OCI-LY3 (cell line): ENCODE measurements at regions not wholly inside any gene's neighbourhood (a gene's known extent, or its start where the extent isn't known, plus 50 kb on each side); places are given as distances from the start of the nearest gene placed in this dataset.

ENCODE experiments used
- H2AFZ ChIP-seq: fragments of 200-600, 300-600 bp; shearing (Covaris generic); 2 replicates; pipeline ENCODE4 v1.6.0; 2014; ENCODE audit warnings: antibody characterized with exemption, low read depth, low read length
- H3K27ac ChIP-seq: fragments of 200-600, 300-600 bp; sonication (generic); 2 replicates; pipeline ENCODE4 v1.5.1; 2014; ENCODE audit warnings: mild to moderate bottlenecking, low read length, moderate library complexity, mixed read lengths
- H3K27me3 ChIP-seq: fragments of 200-600, 300-600 bp; sonication (generic); 2 replicates; pipeline ENCODE4 v1.6.1; 2014; ENCODE audit warnings: low read depth, low read length, mixed read lengths
- H3K36me3 ChIP-seq: fragments of 200-600, 300-600 bp; sonication (generic); replicated peaks from 2 replicates; pipeline ENCODE3; 2014; ENCODE audit warnings: low read depth, low read length, mixed read lengths
- H3K4me1 ChIP-seq: fragments of 300-600, 200-600 bp; sonication (generic); 2 replicates; pipeline ENCODE4 v1.6.1; 2014; ENCODE audit warnings: low read length, mixed read lengths
- H3K4me2 ChIP-seq: fragments of 200-600, 300-600 bp; sonication (generic); 2 replicates; pipeline ENCODE4 v1.6.1; 2014; ENCODE audit warnings: low read length, mixed read lengths
- H3K4me3 ChIP-seq: fragments of 300-600, 200-600 bp; sonication (generic); 2 replicates; pipeline ENCODE4 v1.5.1; 2014; ENCODE audit warnings: antibody characterized with exemption, mild to moderate bottlenecking, low read length, moderate library complexity
- H3K79me2 ChIP-seq: fragments of 300-600, 200-600 bp; shearing (Covaris generic); 2 replicates; pipeline ENCODE4 v1.6.1; 2014; ENCODE audit warnings: mild to moderate bottlenecking, low read length, mixed read lengths
- H3K9ac ChIP-seq: fragments of 300-600, 200-600 bp; shearing (Covaris generic); 2 replicates; pipeline ENCODE4 v1.6.0; 2014; ENCODE audit warnings: mild to moderate bottlenecking, low read length, moderate library complexity
- H3K9me3 ChIP-seq: fragments of 200-600, 300-600 bp; shearing (Covaris generic); 2 replicates; pipeline ENCODE4 v1.6.1; 2014; ENCODE audit warnings: low read length, mixed read lengths; ENCODE audit not compliant: insufficient read depth
- H4K20me1 ChIP-seq: fragments of 200-600, 300-600 bp; sonication (generic); 2 replicates; pipeline ENCODE4 v1.6.1; 2016; ENCODE audit warnings: low read length, mixed read lengths; ENCODE audit not compliant: insufficient read depth
- CTCF ChIP-seq: fragments of 200-600, 300-600 bp; sonication (generic); IDR thresholded peaks from 2 replicates; pipeline ENCODE4 v1.5.1; 2014; ENCODE audit warnings: antibody characterized with exemption, low read length, low read depth
- EZH2phosphoT487 ChIP-seq: fragments of 200-600 bp; shearing (Covaris generic); IDR thresholded peaks from 2 replicates; pipeline ENCODE4 v1.6.1; 2018; ENCODE audit warnings: antibody characterized with exemption, mixed run types, low read depth

- no peak overlapping the region for H3K9ac ChIP-seq
- no peaks in the 10 kb centered on the region for H3K4me1 ChIP-seq
- no peak overlapping the region for H3K4me3 ChIP-seq
- H3K9me3 ChIP-seq: no peaks in the 10 kb centered on the region
- H3K79me2 ChIP-seq: no peaks in the 10 kb centered on the region
- H2AFZ ChIP-seq: no peak overlapping the region
- H3K4me2 ChIP-seq: no peak overlapping the region
- no peaks in the 10 kb centered on the region for H4K20me1 ChIP-seq
- no peak overlapping the region for H3K27ac ChIP-seq
- TF ChIP-seq EZH2phosphoT487 (no peak), CTCF (no peak)
- no peaks in the 10 kb centered on the region for H3K36me3 ChIP-seq
- no peaks in the 10 kb centered on the region for H3K27me3 ChIP-seq
Measured at GRCh38 chr10:2023687-2024086, 286.4 kb upstream of the ADARB2 start.

GRCh38 chr10:2022401-2022800 lies 285.1 kb upstream of the ADARB2 start:
- Histone ChIP-seq H3K36me3 (no peaks in the 10 kb centered on the region), H3K4me2 (no peak overlapping the region), H3K4me3 (no peak overlapping the region), H3K27me3 (no peaks in the 10 kb centered on the region), H3K9me3 (no peaks in the 10 kb centered on the region), H4K20me1 (no peaks in the 10 kb centered on the region), H2AFZ (no peak overlapping the region), H3K4me1 (no peaks in the 10 kb centered on the region), H3K27ac (no peak overlapping the region), H3K79me2 (no peaks in the 10 kb centered on the region), H3K9ac (no peak overlapping the region)
- TF ChIP-seq CTCF (no peak), EZH2phosphoT487 (no peak)

GRCh38 chr10:2020836-2021235 lies 283.5 kb upstream of the ADARB2 start:
- Histone ChIP-seq H3K27me3 (no peaks in the 10 kb centered on the region), H3K4me1 (no peaks in the 10 kb centered on the region), H3K9me3 (no peaks in the 10 kb centered on the region), H3K9ac (no peak overlapping the region), H4K20me1 (no peaks in the 10 kb centered on the region), H3K4me2 (no peak overlapping the region), H3K4me3 (no peak overlapping the region), H2AFZ (no peak overlapping the region), H3K79me2 (no peaks in the 10 kb centered on the region), H3K27ac (no peak overlapping the region), H3K36me3 (no peaks in the 10 kb centered on the region)
- TF ChIP-seq EZH2phosphoT487 (no peak), CTCF (no peak)

- Histone ChIP-seq H3K4me3 (no peak overlapping the region), H3K36me3 (no peaks in the 10 kb centered on the region), H3K27me3 (no peaks in the 10 kb centered on the region), H3K79me2 (no peaks in the 10 kb centered on the region), H3K4me1 (no peaks in the 10 kb centered on the region), H3K9ac (no peak overlapping the region), H3K27ac (no peak overlapping the region), H3K9me3 (no peaks in the 10 kb centered on the region), H4K20me1 (no peaks in the 10 kb centered on the region), H2AFZ (no peak overlapping the region), H3K4me2 (no peak overlapping the region)
- no peak for TF ChIP-seq CTCF
- TF ChIP-seq EZH2phosphoT487: no peak
Measured at GRCh38 chr10:2019803-2020202, 282.5 kb upstream of the ADARB2 start.
